ENCODE measurements at regions not wholly inside any gene's neighbourhood (a gene's known extent, or its start where the extent isn't known, plus 50 kb on each side); places are given as distances from the start of the nearest gene placed in this dataset.

GRCh38 chr17:14619821-14620220 is 318.9 kb downstream of the HS3ST3B1 start:
- ATAC-seq (no peak), DNase-seq (ENCODE audit: low spot score) (no peak)
- Mint-ChIP-seq H3K4me3 (no peak overlapping the region), H3K4me1 (peaks cover 14% of the 10 kb centered on the region), H3K27ac (peak overlapping the region; percentile 24; the same call in 1 of the 2 replicates), H3K9me3 (peaks cover 7% of the 10 kb centered on the region), H3K36me3 (no peaks in the 10 kb centered on the region), H3K27me3 (ENCODE audit: low read depth) (no peaks in the 10 kb centered on the region)
- TF ChIP-seq CREM (CRISPR knock-in tag; IDR thresholded peaks at IDR 0.05) (no peak), NFE2L1 (CRISPR knock-in tag; IDR thresholded peaks at IDR 0.05) (no peak), TP53 (CRISPR knock-in tag; IDR thresholded peaks at IDR 0.05) (no peak), SMAD3 (CRISPR knock-in tag; IDR thresholded peaks at IDR 0.05; ENCODE audit: borderline replicate concordance) (no peak), CREB1 (CRISPR knock-in tag; IDR thresholded peaks at IDR 0.05) (no peak), GRHL2 (CRISPR knock-in tag; IDR thresholded peaks at IDR 0.05; ENCODE audit: insufficient replicate concordance, severe bottlenecking) (no peak), ZNF416 (CRISPR knock-in tag; IDR thresholded peaks at IDR 0.05) (no peak), CBFB (CRISPR knock-in tag; IDR thresholded peaks at IDR 0.05; ENCODE audit: low read depth) (no peak), ATF3 (CRISPR knock-in tag; conservative IDR thresholded peaks at IDR 0.05) (no peak), ZBTB43 (CRISPR knock-in tag; IDR thresholded peaks at IDR 0.05) (no peak), ZNF425 (CRISPR knock-in tag; conservative IDR thresholded peaks at IDR 0.05) (no peak)
- POLR2A ChIA-PET = no interaction called here
- CTCF ChIA-PET = no interaction called here

- ChIA-PET POLR2A (no interaction called here), CTCF (no interaction called here)
- H3K4me1 Mint-ChIP-seq = no peaks in the 10 kb centered on the region
- ATAC-seq (no peak), DNase-seq (ENCODE audit: low spot score) (no peak)
- peaks cover 9% of the 10 kb centered on the region for H3K36me3 Mint-ChIP-seq
- no peak overlapping the region for H3K27ac Mint-ChIP-seq
- peaks cover 23% of the 10 kb centered on the region for H3K9me3 Mint-ChIP-seq
- H3K27me3 Mint-ChIP-seq (ENCODE audit: low read depth) = no peaks in the 10 kb centered on the region; the same call in 1 of the 2 replicates
- H3K4me3 Mint-ChIP-seq = no peak overlapping the region
- TF ChIP-seq NFYB (CRISPR knock-in tag; conservative IDR thresholded peaks at IDR 0.05; ENCODE audit: low read depth) = no peak
- no peak for TF ChIP-seq ESRRA (CRISPR knock-in tag; IDR thresholded peaks at IDR 0.05; ENCODE audit: borderline replicate concordance)
- TF ChIP-seq NR1H2 (CRISPR knock-in tag; IDR thresholded peaks at IDR 0.05) = no peak
- TF ChIP-seq IRF1 (CRISPR knock-in tag; IDR thresholded peaks at IDR 0.05) = no peak
- TF ChIP-seq USF1 (CRISPR knock-in tag; IDR thresholded peaks at IDR 0.05) = no peak
- TF ChIP-seq E2F5 (CRISPR knock-in tag; IDR thresholded peaks at IDR 0.05) = no peak
- no peak for TF ChIP-seq EMX1 (CRISPR knock-in tag; IDR thresholded peaks at IDR 0.05)
- no peak for TF ChIP-seq AR (CRISPR knock-in tag; IDR thresholded peaks at IDR 0.05)
- no peak for TF ChIP-seq SMAD3 (CRISPR knock-in tag; IDR thresholded peaks at IDR 0.05; ENCODE audit: borderline replicate concordance)
- TF ChIP-seq FOXJ3 (CRISPR knock-in tag; IDR thresholded peaks at IDR 0.05; ENCODE audit: borderline replicate concordance) = no peak
- TF ChIP-seq OVOL2 (CRISPR knock-in tag; IDR thresholded peaks at IDR 0.05; ENCODE audit: borderline replicate concordance) = no peak
- TF ChIP-seq ZSCAN18 (CRISPR knock-in tag; IDR thresholded peaks at IDR 0.05) = no peak
- no peak for TF ChIP-seq IRF2 (CRISPR knock-in tag; IDR thresholded peaks at IDR 0.05; ENCODE audit: borderline replicate concordance, low read depth)
- no peak for TF ChIP-seq ELF4 (CRISPR knock-in tag; IDR thresholded peaks at IDR 0.05; ENCODE audit: low read depth)
- TF ChIP-seq KAT7 (CRISPR knock-in tag; IDR thresholded peaks at IDR 0.05; ENCODE audit: borderline replicate concordance) = no peak
- TF ChIP-seq MAX (CRISPR knock-in tag; IDR thresholded peaks at IDR 0.05) = no peak
Observed at GRCh38 chr17:14616528-14616927, 315.6 kb downstream of the HS3ST3B1 start.

All from WTC11 (cell line).